ENCODE measurements at regions not wholly inside any gene's neighbourhood (a gene's known extent, or its start where the extent isn't known, plus 50 kb on each side); places are given as distances from the start of the nearest gene placed in this dataset.

DNA sequence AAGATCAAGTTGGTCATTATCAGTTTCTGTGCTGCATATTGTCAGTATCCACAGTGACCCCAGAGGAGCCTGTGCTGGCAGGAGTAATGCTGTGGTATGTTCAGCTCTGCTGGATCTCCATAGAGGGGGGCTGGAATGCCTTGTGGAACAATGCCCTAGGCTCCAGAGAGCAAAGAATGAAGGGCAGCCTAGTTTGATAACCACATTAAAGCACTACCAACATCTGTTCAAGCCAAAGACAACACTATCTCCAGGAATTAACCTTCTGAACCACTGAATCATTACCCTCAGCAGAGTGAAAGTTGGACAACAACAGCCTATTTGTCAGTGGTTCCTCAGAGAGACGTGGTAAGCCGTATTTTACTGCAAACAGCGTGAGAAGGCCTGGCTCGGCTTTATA is 192.3 kb upstream of the CXorf66 start:
- TF ChIP-seq, protein P1, sequence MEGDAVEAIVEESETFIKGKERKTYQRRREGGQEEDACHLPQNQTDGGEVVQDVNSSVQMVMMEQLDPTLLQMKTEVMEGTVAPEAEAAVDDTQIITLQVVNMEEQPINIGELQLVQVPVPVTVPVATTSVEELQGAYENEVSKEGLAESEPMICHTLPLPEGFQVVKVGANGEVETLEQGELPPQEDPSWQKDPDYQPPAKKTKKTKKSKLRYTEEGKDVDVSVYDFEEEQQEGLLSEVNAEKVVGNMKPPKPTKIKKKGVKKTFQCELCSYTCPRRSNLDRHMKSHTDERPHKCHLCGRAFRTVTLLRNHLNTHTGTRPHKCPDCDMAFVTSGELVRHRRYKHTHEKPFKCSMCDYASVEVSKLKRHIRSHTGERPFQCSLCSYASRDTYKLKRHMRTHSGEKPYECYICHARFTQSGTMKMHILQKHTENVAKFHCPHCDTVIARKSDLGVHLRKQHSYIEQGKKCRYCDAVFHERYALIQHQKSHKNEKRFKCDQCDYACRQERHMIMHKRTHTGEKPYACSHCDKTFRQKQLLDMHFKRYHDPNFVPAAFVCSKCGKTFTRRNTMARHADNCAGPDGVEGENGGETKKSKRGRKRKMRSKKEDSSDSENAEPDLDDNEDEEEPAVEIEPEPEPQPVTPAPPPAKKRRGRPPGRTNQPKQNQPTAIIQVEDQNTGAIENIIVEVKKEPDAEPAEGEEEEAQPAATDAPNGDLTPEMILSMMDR (conservative IDR thresholded peaks at IDR 0.05), result no peak
- H3K9me3 Mint-ChIP-seq, result no peaks in the 10 kb centered on the region
- no peaks in the 10 kb centered on the region for H3K36me3 Mint-ChIP-seq (ENCODE audit: low read depth)
- no peak for DNase-seq
- no peak overlapping the region for H3K27ac Mint-ChIP-seq
- Histone ChIP-seq H3K36me3 (ENCODE audit: control insufficient read depth, insufficient read depth, low read length) (no peaks in the 10 kb centered on the region), H3K4me1 (ENCODE audit: control insufficient read depth, insufficient read depth, low read length) (no peaks in the 10 kb centered on the region), H3K9me3 (ENCODE audit: control insufficient read depth, low read length) (no peaks in the 10 kb centered on the region), H3K27me3 (ENCODE audit: control insufficient read depth, insufficient read depth, low read length, poor library complexity, severe bottlenecking) (peaks cover 5% of the 10 kb centered on the region), H3K27ac (ENCODE audit: low read depth, low read length) (no peak overlapping the region), H3K9ac (ENCODE audit: extremely low read depth, low read length, poor library complexity, severe bottlenecking) (no peak overlapping the region), H3K4me3 (ENCODE audit: low read length) (no peak overlapping the region)
- 77% methylated on average over 4 of the region's 4 CpGs; no CpG with 5 or more reads in 1 of the 2 experiments for WGBS, 2 experiments (ENCODE audit: insufficient coverage in 1 of 2, insufficient read length in 1 of 2)
- peaks cover 30% of the 10 kb centered on the region for H3K27me3 Mint-ChIP-seq (ENCODE audit: insufficient read depth)
- peaks cover 7% of the 10 kb centered on the region for H3K4me1 Mint-ChIP-seq
- H3K4me3 Mint-ChIP-seq, result no peak overlapping the region

DNA sequence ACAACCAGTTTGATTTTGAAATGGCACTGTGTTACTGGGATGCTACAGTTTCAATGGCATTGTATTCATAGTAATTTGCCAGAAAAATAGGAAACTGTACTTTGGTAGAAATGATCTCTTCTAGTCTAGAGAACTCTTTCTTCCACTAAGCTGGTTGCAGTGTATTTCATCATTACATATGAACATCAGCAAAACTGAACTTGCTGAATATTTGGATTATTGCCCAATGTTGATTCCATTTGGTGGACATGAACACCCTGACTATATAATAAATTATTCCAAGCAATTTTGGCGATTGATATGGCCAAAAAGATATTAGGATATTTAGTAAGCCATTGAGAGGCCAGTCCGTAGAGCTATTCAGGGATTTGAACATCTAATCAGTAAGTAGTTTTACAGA is 191.8 kb upstream of the CXorf66 start:
- WGBS, 2 experiments (ENCODE audit: insufficient coverage in 1 of 2, insufficient read length in 1 of 2), result no CpG with 5 or more reads among the region's 2 CpGs
- Mint-ChIP-seq H3K36me3 (ENCODE audit: low read depth) (no peaks in the 10 kb centered on the region), H3K27me3 (ENCODE audit: insufficient read depth) (peaks cover 32% of the 10 kb centered on the region), H3K9me3 (no peaks in the 10 kb centered on the region), H3K4me1 (peaks cover 7% of the 10 kb centered on the region), H3K27ac (no peak overlapping the region), H3K4me3 (no peak overlapping the region)
- Histone ChIP-seq H3K4me3 (ENCODE audit: low read length) (no peak overlapping the region), H3K36me3 (ENCODE audit: control insufficient read depth, insufficient read depth, low read length) (no peaks in the 10 kb centered on the region), H3K9me3 (ENCODE audit: control insufficient read depth, low read length) (no peaks in the 10 kb centered on the region), H3K27ac (ENCODE audit: low read depth, low read length) (no peak overlapping the region), H3K4me1 (ENCODE audit: control insufficient read depth, insufficient read depth, low read length) (no peaks in the 10 kb centered on the region), H3K27me3 (ENCODE audit: control insufficient read depth, insufficient read depth, low read length, poor library complexity, severe bottlenecking) (peaks cover 5% of the 10 kb centered on the region), H3K9ac (ENCODE audit: extremely low read depth, low read length, poor library complexity, severe bottlenecking) (no peak overlapping the region)
- TF ChIP-seq, protein P1 (conservative IDR thresholded peaks at IDR 0.05), result no peak
- DNase-seq, result no peak

DNA sequence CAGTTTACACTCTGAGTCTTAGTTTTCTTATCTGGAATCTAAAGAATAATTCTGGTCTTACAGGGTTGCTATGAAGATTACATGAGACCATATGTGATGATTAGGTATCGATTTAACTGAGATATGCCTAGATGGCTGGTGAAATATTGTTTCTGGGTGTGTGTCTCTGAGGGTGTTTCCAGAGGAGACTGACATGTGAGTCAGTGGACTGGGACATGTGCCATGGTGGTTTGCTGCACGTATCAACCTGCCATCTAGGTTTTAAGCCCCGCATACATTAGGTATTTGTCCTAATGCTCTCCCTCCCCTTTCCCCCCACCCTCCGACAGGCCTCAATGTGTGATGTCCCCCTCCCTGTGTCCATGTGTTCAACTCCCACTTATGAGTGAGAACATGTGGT is 186.0 kb upstream of the CXorf66 start:
- Histone ChIP-seq H3K27me3 (ENCODE audit: control insufficient read depth, insufficient read depth, low read length, poor library complexity, severe bottlenecking) (peaks cover 8% of the 10 kb centered on the region), H3K9me3 (ENCODE audit: control insufficient read depth, low read length) (no peaks in the 10 kb centered on the region), H3K4me1 (ENCODE audit: control insufficient read depth, insufficient read depth, low read length) (no peaks in the 10 kb centered on the region), H3K27ac (ENCODE audit: low read depth, low read length) (no peak overlapping the region), H3K36me3 (ENCODE audit: control insufficient read depth, insufficient read depth, low read length) (no peaks in the 10 kb centered on the region), H3K4me3 (ENCODE audit: low read length) (no peak overlapping the region), H3K9ac (ENCODE audit: extremely low read depth, low read length, poor library complexity, severe bottlenecking) (no peak overlapping the region)
- TF ChIP-seq, protein P1 (conservative IDR thresholded peaks at IDR 0.05), result no peak
- no peak overlapping the region for H3K4me3 Mint-ChIP-seq
- peaks cover 4% of the 10 kb centered on the region for H3K9me3 Mint-ChIP-seq
- 94% methylated on average over 2 of the region's 4 CpGs; no CpG with 5 or more reads in 1 of the 2 experiments for WGBS, 2 experiments (ENCODE audit: insufficient coverage in 1 of 2, insufficient read length in 1 of 2)
- peaks cover 53% of the 10 kb centered on the region for H3K27me3 Mint-ChIP-seq (ENCODE audit: insufficient read depth)
- no peak for DNase-seq
- H3K36me3 Mint-ChIP-seq (ENCODE audit: low read depth), result no peaks in the 10 kb centered on the region
- H3K4me1 Mint-ChIP-seq, result peaks cover 1% of the 10 kb centered on the region
- no peak overlapping the region for H3K27ac Mint-ChIP-seq

Data from endodermal cell (in vitro differentiated cells).